Activated naive CD4-positive, alpha-beta T cell treated with anti-CD3 and anti-CD28 coated beads, Interleukin-2, amount 50 U/mL, for 72 hours (primary cell): ENCODE measurements at regions not wholly inside any gene's neighbourhood (a gene's known extent, or its start where the extent isn't known, plus 50 kb on each side); places are given as distances from the start of the nearest gene placed in this dataset.

ENCODE experiments used
- ATAC-seq, 2 donors: fragments of 150-1000 bp; cut with Tn5 transposase; 2 replicates each; pipeline ENCODE4 v1.10.0; 2021; ENCODE audit warnings: mild to moderate bottlenecking in 2 of 2, moderate library complexity in 2 of 2
- DNase-seq, 2 donors: peaks; one replicate each; pipeline ENCODE4 v3.0.0; 2021 to 2022; ENCODE audit warnings: low spot score in 2 of 2
- H3K27ac Mint-ChIP-seq, 2 donors: one replicate each; pipeline ENCODE4 v1.8.0; 2022; ENCODE audit warnings: mild to moderate bottlenecking in 2 of 2, mixed read lengths in 2 of 2
- H3K36me3 Mint-ChIP-seq, 2 donors: one replicate each; pipeline ENCODE4 v1.8.0; 2022; ENCODE audit warnings: mixed read lengths in 2 of 2
- H3K9me3 Mint-ChIP-seq, 2 donors: one replicate each; pipeline ENCODE4 v1.8.0; 2022; ENCODE audit warnings: mixed read lengths in 2 of 2

- Mint-ChIP-seq H3K9me3 (no peaks in the 10 kb centered on the region), H3K36me3 (no peaks in the 10 kb centered on the region), H3K27ac (no peak overlapping the region)
- DNase-seq (no peak), ATAC-seq (no peak)
These were observed 522.6 kb upstream of the PROK2 start for GRCh38 chr3:72307438-72308115.

GRCh38 chr3:72306800-72307341 is 521.9 kb upstream of the PROK2 start:
- Mint-ChIP-seq H3K36me3 (no peaks in the 10 kb centered on the region), H3K27ac (no peak overlapping the region), H3K9me3 (no peaks in the 10 kb centered on the region)
- no peak for ATAC-seq
- no peak for DNase-seq

GRCh38 chr3:72303926-72304325 is 519.0 kb upstream of the PROK2 start:
- no peak for ATAC-seq
- Mint-ChIP-seq H3K9me3 (peaks cover 0 to 4% of the 10 kb centered on the region in 2 donors), H3K36me3 (no peaks in the 10 kb centered on the region), H3K27ac (no peak overlapping the region)
- no peak for DNase-seq

- Mint-ChIP-seq H3K27ac (no peak overlapping the region), H3K9me3 (peaks cover 0 to 4% of the 10 kb centered on the region in 2 donors), H3K36me3 (no peaks in the 10 kb centered on the region)
- no peak for ATAC-seq
- DNase-seq, result no peak
These were observed 516.8 kb upstream of the PROK2 start for GRCh38 chr3:72301779-72302178.

GRCh38 chr3:72300621-72301020 is 515.7 kb upstream of the PROK2 start:
- H3K27ac Mint-ChIP-seq, result no peak overlapping the region
- ATAC-seq, result no peak
- H3K9me3 Mint-ChIP-seq, result peaks cover 0 to 8% of the 10 kb centered on the region in 2 donors
- no peaks in the 10 kb centered on the region for H3K36me3 Mint-ChIP-seq
- no peak for DNase-seq

- ATAC-seq, result no peak
- peaks cover 0 to 8% of the 10 kb centered on the region in 2 donors for H3K9me3 Mint-ChIP-seq
- DNase-seq, result no peak
- H3K27ac Mint-ChIP-seq, result no peak overlapping the region
- H3K36me3 Mint-ChIP-seq, result no peaks in the 10 kb centered on the region
These were observed 514.9 kb upstream of the PROK2 start for GRCh38 chr3:72299823-72300222.

GRCh38 chr3:72299321-72299802 is 514.4 kb upstream of the PROK2 start:
- no peak for ATAC-seq

GRCh38 chr3:72298201-72299152 is 513.5 kb upstream of the PROK2 start:
- Mint-ChIP-seq H3K36me3 (no peaks in the 10 kb centered on the region), H3K27ac (no peak overlapping the region), H3K9me3 (peaks cover 0 to 8% of the 10 kb centered on the region in 2 donors)
- no peak for ATAC-seq
- DNase-seq, result no peak

More at GRCh38 chr3:72299321-72299802, 514.4 kb upstream of the PROK2 start:
- no peak overlapping the region for H3K27ac Mint-ChIP-seq
- H3K9me3 Mint-ChIP-seq, result peaks cover 0 to 8% of the 10 kb centered on the region in 2 donors
- no peaks in the 10 kb centered on the region for H3K36me3 Mint-ChIP-seq
- no peak for DNase-seq

- H3K9me3 Mint-ChIP-seq, result peaks cover 0 to 8% of the 10 kb centered on the region in 2 donors
- DNase-seq, result no peak
- no peaks in the 10 kb centered on the region for H3K36me3 Mint-ChIP-seq
- ATAC-seq, result no peak
- H3K27ac Mint-ChIP-seq, result no peak overlapping the region
These were observed 512.5 kb upstream of the PROK2 start for GRCh38 chr3:72297481-72297880.

GRCh38 chr3:72296477-72297111 is 511.6 kb upstream of the PROK2 start:
- DNase-seq, result no peak
- H3K27ac Mint-ChIP-seq, result no peak overlapping the region

GRCh38 chr3:72295962-72296450 is 511.1 kb upstream of the PROK2 start:
- ATAC-seq (no peak), DNase-seq (no peak)
- Mint-ChIP-seq H3K27ac (no peak overlapping the region), H3K9me3 (peaks cover 0 to 8% of the 10 kb centered on the region in 2 donors), H3K36me3 (no peaks in the 10 kb centered on the region)

More at GRCh38 chr3:72296477-72297111, 511.6 kb upstream of the PROK2 start:
- Mint-ChIP-seq H3K36me3 (no peaks in the 10 kb centered on the region), H3K9me3 (peaks cover 0 to 8% of the 10 kb centered on the region in 2 donors)
- no peak for ATAC-seq

- DNase-seq, result no peak
- no peak for ATAC-seq
- H3K27ac Mint-ChIP-seq, result no peak overlapping the region
- H3K36me3 Mint-ChIP-seq, result no peaks in the 10 kb centered on the region
- H3K9me3 Mint-ChIP-seq, result peaks cover 0 to 8% of the 10 kb centered on the region in 2 donors
These were observed 510.5 kb upstream of the PROK2 start for GRCh38 chr3:72295276-72295961.

GRCh38 chr3:72290859-72291638 is 506.1 kb upstream of the PROK2 start:
- no peaks in the 10 kb centered on the region for H3K9me3 Mint-ChIP-seq
- ATAC-seq, result no peak
- no peaks in the 10 kb centered on the region for H3K36me3 Mint-ChIP-seq
- H3K27ac Mint-ChIP-seq, result no peak overlapping the region
- no peak for DNase-seq

- no peaks in the 10 kb centered on the region for H3K9me3 Mint-ChIP-seq
- ATAC-seq (no peak), DNase-seq (no peak)
- no peak overlapping the region for H3K27ac Mint-ChIP-seq
- H3K36me3 Mint-ChIP-seq, result no peaks in the 10 kb centered on the region
These were observed 504.7 kb upstream of the PROK2 start for GRCh38 chr3:72289692-72290071.

- Mint-ChIP-seq H3K9me3 (no peaks in the 10 kb centered on the region), H3K36me3 (no peaks in the 10 kb centered on the region), H3K27ac (peak overlapping the region in 1 of 2 donors; percentile 22)
- DNase-seq (no peak), ATAC-seq (peak in 1 of 2 donors; percentile 20)
These were observed 504.2 kb upstream of the PROK2 start for GRCh38 chr3:72288955-72289691.
